ENCODE measurements at regions not wholly inside any gene's neighbourhood (a gene's known extent, or its start where the extent isn't known, plus 50 kb on each side); places are given as distances from the start of the nearest gene placed in this dataset.
"Not testable (repeated sequence)": the region's sequence is repeated elsewhere in the genome, so short reads cannot be mapped to it uniquely, and the experiment has no call there.

DNA sequence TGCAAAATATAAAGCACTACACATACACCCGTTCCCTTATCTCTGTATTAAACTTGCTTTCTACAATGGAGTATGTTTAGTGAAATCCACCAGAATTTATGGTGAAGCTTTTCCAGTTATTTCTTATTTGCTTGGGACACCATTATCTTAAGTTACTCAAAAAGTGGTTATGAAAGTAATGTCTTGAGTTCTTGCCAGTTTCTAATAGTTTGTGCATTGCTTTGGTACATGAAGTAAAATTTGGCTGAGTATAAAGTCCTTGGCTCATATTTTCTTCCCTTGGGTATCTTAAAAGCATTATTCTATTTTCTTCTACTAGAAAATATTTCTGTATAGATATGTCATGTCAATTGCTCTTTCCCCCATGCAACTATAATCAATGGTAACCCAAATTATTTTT is 85.2 kb downstream of the POLR1F start:
- DNase-seq, result no peak

DNA sequence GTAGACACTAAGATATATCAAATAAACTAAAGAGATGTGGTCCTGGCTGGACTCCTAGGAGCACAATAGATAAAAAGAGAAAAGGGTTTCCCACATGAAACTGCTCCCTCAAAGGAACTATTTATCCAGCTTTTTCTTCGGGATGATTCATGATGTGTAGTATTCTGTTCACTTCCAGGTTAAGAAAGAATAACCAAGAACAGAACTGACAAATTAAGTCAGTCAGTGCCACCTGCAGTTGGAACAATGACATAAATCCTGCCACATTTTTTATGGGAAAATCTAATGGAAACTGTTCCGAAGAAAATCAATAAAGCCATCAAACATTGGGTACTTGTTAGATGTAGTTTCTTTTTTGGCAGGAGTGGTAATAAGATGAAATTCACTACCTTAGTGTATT is 87.1 kb downstream of the POLR1F start:
- DNase-seq, result peak; percentile 2

DNA sequence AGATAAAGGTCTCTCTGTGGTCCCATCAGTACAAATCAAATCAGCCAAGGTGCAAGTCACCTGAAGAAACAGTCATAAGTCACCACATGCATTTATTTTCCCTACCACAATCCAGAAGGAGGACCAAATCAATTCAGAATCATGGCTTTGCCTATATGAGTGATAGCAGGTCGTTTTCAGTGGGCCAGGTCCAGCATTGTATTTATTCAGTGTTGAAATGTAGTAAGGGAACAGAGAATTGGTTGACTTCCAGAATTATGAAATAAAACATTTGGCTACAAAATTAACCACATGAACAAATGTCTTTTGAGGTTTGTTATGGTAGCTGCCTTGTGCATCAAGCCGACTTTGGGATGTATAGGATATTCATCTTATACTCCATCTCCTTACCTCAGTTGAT is 88.4 kb downstream of the POLR1F start:
- DNase-seq, result no peak

DNA sequence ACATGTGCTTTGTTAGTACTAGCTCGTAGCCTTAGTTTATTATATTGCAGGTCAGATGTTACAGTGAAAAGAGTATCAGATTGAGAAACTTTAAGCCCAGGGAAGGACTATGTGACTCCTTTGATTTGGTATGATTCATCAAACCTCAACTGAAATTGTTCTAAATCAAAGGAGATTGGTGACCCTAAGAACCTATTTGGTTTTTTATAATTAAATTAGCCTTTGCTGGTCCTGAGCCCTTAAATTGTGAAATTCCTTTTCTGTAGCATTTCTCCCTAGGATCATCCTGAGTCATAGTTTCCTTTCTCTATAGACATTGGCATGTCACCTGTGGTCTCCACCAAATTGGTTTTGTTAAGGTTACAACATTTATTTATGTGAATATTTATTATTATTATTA is 89.7 kb downstream of the POLR1F start:
- no peak for DNase-seq

DNA sequence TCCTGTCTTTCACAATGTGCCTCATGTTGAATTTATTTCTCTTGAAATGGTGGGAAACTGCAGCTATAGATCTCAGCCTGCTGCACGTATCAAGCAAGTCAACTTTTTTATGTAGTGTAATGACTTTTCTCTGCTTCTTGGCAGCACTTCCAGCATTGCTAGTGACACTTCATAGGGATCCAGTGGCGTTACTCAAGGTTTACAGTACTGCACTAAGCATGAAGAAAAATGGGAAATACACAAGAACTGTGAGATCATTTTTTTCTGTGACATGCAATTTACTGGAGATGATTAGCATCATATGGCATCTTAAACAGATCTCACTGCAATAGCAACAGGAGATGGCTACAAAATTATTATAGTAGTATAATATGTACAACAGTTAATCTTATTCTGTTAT is 90.9 kb downstream of the POLR1F start:
- no peak for DNase-seq

DNA sequence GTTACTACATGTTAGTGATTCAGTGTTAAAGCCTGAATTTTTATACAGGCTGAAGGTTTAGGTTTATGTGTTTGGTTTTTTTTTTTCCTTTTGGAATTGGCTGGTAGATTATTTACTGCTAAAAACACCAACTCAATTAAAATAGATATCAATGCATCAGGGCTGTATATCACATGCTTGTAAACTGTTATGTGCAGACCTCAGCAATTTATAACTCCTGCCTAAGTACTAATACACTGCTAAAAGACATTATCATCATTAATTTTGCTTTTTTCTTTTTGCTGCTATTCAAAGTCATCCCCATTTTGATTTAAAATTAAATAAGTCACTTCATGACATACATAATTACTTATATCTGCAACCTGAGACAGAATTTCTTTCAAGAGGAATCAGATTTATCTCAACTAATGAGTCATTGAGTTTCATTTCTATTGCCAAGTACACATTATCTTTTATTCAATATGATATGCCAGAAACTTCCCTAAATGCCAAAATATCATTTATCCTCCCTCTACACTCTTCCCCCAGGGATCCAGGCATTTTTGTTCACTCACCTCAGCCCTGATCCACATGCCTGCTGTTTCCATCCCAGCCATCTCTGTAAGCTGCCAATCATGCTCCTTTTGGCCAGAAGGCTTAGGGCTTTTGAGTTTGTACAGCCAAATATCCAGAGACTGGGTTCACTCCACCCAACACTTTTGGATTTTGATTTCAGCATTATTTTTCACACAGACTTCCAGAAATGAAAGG is 98.5 kb downstream of the POLR1F start:
- no peak for DNase-seq

DNA sequence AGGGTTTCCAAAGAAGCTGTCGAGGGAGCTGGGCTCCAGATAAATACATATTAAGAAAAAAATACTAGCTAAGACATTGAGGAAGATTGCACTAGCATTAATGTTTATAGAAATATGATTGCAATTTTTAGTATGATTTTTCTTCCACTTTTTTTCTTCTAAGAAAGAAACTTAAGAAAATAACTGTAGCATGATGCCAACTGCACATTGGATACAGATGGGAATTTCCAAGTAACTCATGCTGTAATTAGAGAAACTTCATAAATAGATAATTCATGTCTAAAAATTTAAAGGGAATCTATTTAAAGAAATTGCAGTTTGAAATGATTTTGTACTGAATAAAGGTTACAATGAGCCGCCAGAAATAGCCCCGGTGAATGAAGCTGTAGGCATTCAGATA is 119.4 kb downstream of the POLR1F start:
- DNase-seq, result no peak

DNA sequence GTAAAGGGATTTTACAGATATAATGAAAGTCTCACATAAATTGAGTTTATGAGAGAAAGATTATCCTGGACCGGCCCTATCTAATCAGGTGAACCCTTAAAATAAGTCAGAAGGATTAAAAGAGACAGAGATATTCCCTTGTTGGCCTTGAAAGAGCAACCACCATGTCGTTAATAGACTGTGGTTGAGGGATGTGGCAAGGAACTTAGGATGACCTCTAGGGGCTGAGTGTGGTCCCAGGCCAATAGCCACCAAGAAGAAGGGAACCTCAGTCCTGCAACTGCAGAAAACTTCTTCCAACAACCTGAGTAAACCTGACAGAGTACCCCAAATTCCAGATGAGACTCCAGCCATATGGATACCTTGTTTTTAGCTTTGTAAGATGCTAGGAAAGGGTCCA is 121.5 kb downstream of the POLR1F start:
- peak; percentile 11 for DNase-seq

DNA sequence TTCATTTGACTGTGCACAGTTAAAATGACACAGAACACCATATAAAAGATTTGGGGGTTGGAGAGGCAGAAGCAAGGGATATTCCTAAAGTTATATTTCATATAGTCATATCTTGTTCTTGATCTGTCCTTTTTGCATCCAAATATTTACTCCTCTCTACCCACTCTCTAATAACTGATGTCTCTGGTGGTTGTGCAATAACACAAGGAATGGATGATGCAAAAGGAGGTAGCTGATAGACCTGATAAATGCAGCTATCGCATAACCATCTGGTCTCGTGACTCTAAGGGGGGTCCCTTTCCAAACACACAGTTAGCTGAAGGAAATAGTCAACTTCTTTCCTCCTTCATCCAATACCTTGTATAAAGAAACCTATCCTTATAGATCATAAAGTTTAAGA is 123.1 kb downstream of the POLR1F start:
- no peak for DNase-seq

DNA sequence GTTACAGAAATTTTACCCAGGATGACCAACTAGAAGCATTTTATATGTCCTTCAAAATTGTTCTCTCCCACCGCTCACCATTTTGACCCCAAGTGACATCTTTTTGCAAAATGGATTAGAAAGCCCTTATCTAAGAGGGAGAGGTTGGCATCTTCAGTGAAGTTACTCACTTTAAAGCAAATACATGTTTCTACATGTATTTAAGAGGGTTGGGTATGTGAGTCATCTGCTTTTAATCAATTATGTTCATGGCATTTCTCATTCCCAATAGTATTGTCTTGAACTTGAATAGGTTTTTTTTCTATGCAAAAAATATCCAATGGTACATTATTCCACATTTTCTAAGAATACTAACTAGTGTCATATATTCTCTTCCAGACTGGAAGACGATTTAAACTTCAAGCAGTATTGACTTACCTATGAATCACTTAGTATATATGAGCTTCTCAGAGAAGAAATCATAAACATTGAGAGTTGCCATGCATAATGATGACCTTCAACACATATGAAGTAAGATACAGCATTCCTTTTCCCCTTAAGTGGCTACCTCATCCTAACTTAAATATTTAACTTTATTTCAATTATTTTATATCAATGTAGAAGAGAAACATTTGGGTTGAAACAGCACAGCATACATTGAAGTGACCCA is 132.8 kb downstream of the POLR1F start:
- DNase-seq, result no peak

DNA sequence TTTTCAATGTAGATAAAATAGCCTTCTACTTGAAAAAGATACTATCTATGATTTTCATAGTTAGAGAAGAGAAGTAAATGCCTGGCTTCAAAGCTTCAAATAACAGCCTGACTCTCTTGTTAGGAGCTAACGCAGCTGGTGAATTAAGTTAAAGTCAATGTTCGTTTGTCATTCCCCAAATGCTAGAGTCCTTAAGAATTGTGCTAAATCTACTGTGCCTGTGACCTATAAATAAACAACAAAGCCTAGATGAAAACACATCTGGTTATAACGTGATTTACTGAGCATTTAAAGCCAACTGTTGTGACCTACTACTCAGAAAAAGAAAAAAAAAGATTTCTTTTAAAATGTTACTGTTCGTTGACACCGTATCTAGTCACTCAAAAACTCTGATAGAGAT is 134.7 kb downstream of the POLR1F start:
- DNase-seq, result no peak

DNA sequence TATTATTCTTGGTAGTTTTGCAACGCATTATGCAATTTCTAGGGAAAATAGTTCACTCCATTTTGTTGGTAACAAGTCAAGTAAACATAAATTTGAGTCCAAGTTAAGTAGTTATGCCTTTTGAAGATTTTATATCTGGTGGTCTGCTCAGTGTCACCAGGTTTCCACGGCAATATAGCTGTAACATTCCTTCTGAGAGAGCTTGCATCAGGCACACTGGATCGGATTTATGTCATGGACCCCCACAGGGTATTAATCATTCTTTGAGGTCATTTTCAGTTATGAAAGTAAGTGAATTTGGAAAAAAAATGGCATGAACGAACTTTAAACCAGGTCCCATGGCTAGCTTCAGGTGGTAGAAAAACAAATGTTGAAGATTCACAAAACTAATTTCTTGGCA is 136.3 kb downstream of the POLR1F start:
- DNase-seq, result no peak

DNA sequence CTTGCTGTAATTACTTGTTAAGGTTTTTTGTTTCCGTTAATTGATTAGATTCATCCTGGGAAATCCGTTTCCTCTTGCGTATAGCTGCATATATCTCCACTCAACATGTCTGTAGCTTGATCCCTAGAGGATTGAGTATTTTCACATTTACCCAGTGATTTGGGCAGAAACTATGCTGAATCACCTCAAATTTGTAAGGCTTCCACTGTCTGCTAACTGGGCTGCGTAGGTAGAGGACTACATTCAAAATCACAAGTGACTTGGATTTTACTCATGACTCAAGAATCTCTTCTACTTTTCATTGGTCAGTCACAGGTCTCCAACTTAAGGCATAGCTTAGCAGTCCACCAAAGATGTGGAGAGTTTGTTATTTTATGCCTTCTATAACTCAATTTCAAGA is 141.8 kb downstream of the POLR1F start:
- no peak for DNase-seq

DNA sequence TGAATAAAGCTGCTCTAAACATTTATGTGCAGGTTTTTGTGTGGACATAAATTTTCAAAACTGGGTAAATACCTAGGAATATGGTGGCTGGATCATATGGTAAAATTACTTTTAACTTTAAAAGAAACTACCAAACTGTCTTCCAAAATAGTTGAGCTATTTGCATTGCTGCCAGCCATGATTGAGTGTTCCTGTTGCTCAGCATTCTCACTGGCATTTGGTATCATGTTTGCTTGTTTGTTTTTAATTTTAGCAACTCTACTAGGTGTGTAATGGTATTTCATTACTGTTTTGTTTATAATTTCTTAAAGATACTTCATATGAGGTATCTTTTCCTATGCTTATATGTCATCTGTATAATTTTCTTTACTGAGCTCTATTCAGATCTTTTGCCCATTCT is 143.2 kb downstream of the POLR1F start:
- no peak for DNase-seq

DNA sequence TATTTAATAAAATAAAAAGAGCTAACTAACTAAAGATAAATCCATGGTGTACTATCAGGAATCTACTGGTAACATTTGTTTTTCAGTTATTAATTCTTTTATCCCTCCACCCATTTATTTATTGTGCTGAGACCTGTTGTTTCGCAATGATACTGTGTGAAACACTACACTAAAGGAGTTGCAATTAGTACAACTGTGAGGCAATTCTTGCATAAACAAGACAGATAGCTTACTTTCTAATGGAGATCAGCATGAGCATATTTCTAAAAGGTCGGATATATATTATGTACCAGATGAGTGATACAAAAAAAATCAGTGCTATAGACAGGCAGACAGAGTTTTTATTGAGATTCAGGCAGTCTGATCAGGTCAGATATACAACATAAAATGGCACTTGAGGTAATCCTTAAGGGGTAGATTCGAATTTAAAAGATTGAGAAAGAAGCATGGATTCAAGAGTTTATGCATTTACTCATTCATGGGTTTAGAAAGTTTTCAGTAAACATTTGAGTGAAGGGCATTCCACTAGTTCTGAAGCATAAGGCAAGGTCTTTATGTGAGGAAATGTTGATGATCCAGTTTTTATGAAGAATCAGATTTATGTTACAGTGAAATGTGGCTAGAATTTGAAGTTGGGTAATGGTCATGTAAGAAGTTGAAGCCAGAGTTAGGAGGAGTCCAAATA is 147.6 kb downstream of the POLR1F start:
- DNase-seq, result no peak

DNA sequence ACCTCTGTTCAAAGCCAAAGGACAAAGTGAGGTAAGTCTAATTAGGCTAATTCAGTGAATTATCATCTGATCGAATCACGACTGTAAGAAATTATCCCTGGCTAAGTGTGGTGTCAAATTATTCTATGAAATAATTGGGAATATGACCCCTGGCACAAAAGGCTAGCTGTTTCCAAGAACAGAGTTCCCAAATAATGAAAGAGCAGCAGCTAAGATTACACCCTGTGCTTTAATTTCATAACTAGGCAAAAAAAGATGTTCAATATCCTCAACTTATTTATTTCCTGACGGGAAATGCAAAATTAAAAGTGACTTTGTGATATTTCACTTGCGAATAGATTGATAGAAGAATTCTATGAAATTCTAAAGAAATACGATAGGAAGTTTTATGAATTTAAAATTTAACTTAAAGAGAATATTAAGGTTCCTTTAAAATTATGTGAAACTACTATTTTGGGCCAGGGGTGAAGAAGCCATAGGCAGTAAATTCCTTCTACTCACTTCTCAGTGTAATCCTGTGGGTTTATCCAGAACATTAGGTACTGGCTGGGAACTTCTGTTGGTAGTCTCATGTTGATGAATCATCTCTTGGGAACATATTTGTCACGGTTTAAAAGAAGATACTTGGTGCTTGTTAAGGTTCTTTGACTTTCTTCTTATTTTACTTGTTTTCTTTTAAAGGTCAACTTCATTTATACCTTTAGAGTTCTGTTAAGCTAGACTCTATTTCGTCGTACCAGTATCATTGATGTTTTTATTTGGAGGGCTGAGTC is 148.5 kb downstream of the POLR1F start:
- DNase-seq, result no peak

DNA sequence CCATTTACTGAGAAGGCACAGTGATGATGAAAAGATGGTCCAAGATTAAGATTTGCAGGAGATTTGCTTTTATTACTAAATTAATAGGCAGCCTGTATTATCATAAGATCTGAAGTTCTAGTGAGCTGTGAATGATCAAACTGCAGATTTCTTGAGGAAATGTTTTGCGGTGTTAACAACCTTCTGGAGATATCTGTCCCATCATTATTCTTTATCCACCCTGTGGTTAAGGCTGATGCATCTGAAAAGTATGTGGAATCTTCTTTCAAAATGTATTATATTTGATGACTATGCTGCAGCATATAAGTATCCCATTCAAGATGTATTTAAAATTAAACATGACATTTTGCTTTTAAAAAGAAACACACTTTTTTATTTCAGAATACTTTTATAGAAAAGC is 150.3 kb downstream of the POLR1F start:
- DNase-seq, result no peak

DNA sequence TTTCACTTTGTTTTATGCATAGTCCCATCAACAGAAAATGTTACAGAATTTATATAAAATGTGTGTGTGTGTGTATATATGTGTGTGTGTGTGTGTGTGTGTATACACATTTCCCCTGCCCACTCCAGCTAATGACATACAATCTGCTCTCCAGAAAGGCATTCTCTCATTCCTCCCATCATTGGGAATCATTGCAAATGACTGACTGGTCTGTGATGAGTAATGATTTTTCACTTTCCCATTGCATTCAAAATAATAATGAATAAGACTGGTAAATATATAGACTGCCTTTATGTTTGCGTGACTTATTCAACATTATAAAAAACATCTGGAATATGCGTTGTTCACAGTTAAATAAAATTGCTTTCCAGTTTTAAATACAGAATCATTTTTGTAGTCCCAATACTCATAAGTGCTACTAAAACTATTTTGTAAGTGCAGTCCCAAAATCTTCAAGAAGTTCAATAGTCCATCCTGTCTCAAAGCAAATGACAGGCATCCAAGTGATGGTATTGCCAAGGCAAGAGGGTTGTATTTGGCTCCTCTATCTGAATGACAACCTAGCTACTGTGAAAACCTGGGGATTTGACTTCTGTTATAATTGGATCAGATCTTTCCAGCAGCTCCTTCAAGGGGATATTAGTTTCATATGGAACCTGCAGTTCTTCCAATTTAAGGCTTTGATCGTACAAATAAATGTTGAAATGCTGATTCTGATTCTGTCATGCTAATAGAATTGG is 150.9 kb downstream of the POLR1F start:
- DNase-seq, result no peak

DNA sequence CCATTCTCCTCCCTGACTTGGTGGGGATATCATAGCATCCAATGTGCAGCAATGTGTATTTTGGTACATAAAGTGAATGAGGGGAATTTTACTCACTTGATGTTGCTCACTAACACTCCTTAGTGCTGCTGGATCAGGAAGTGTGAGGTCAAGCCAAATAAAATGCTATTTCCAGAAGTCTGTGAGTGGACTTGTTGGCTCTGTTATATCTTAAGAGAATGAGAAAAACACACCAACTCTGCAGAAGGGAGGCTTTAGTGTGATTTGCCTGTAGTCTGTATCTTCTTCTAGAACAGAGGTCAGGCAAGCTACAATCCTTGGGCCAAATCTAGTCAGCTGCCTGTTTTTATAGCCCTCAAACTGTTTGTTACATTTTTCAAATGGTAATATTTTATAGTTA is 154.3 kb downstream of the POLR1F start:
- DNase-seq, result no peak

DNA sequence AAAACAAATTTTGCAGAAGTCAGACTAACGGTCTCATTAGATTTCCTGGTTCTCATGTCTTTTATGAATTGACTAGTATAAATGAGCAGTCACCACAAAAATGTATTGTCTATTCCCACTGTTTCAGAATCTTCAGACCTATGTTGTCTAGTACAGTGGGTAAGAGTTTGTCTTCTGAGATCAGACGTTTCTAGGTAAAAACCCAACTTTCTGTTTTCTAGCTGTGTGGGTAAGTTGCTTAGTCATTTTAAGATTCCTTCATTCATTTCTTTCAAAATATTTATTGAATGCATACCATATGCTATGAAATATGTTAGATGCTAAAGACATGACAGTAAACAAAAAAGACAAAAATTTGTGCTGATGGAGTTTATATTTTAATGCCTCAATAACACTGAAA is 156.3 kb downstream of the POLR1F start:
- no peak for DNase-seq

DNA sequence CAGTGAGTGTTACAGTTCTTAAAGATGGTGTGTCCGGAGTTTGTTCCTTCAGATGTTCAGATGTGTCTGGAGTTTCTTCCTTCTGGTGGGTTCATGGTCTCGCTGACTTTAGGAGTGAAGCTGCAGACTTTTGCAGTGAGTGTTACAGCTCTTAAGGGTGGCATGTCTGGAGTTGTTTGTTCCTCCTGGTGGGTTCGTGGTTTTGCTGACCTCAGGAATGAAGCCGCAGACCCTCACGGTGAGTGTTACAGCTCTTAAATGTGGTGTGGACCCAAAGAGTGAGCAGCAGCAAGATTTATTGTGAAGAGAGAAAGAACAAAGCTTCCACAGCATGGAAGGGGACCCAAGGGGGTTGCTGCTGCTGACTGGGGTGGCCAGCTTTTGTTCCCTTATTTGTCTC is 159.6 kb downstream of the POLR1F start:
- DNase-seq, result not testable (repeated sequence)

DNA sequence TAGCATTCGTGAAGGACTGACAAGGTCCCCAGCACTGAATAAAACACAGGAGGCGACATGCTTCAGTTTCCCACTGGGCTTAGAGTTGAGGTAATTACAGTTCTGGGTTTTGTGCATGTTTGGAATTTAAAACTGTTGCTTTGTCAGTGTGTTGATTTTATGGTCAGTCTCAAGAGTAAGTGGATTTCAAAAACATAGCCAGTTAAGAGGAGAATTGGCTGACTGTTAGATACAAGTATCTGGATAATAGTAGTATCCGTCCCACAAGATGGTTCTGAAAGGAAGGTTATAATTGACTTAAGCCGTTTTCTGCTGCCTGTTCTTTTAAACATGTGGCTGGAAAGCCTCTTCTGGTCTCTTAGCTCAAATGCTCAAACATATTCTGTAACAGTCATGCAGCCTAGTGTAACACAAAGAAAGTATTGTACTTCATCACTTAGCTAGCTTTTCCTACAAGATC is 170.9 kb downstream of the POLR1F start:
- DNase-seq, result no peak

DNA sequence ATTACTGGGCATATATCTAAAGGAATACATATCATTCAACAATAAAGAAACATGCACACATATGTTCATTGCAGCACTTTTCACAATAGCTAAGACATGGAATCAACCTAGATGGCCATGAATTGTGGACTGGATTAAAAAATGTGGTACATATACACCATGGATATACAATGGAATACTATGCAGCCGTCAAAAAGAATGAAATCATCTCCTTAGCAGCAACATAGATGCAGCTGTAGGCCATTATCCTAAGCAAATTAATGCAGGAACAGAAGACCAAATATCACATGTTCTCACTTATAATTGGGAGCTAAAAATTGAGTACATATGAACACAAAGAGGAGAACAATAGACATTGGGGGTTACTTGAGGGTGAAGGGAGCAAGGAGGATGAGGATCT is 175.6 kb downstream of the POLR1F start:
- no peak for DNase-seq

Data from NCI-H146 (cell line).